GM12878 (cell line): ENCODE measurements at regions not wholly inside any gene's neighbourhood (a gene's known extent, or its start where the extent isn't known, plus 50 kb on each side); places are given as distances from the start of the nearest gene placed in this dataset.

Experiments used
- BHLHE40 ChIP-seq, 2 experiments: fragments of 450-650 bp in 1 of 2; IDR thresholded peaks; 2 replicates each; pipeline ENCODE4 v1.6.1; 2011 to 2017; ENCODE audit warnings: low read depth in 2 of 2, borderline replicate concordance in 1 of 2, improper control_type of control experiment in 1 of 2, low read length in 1 of 2, mild to moderate bottlenecking in 1 of 2
- CBX5 ChIP-seq: sonication (generic); IDR thresholded peaks from 2 replicates; pipeline ENCODE4 v1.6.1; 2016; ENCODE audit warnings: low read depth, moderate library complexity, mild to moderate bottlenecking, inconsistent platforms
- CHD1 ChIP-seq: IDR thresholded peaks from 2 replicates; pipeline ENCODE4 v1.6.1; 2012; ENCODE audit warnings: low read depth, low read length, improper control_type of control experiment
- CHD4 ChIP-seq: fragments of 200-600 bp; sonication (generic); IDR thresholded peaks from 2 replicates; pipeline ENCODE4 v1.6.1; 2016; ENCODE audit warnings: mild to moderate bottlenecking
- CREM ChIP-seq: IDR thresholded peaks from 2 replicates; pipeline ENCODE4 v1.6.1; 2014; ENCODE audit warnings: antibody characterized with exemption, low read depth
- ETV6 ChIP-seq, 2 experiments: fragments of 450-650 bp in 1 of 2; IDR thresholded peaks in 1 of 2; conservative IDR thresholded peaks in 1 of 2; 2 replicates each; pipeline ENCODE4 v1.6.1; 2014; ENCODE audit warnings: antibody characterized with exemption in 1 of 2, borderline replicate concordance in 1 of 2, low read depth in 1 of 2, mild to moderate bottlenecking in 1 of 2, moderate library complexity in 1 of 2
- FOS ChIP-seq: IDR thresholded peaks from 3 replicates; pipeline ENCODE4 v1.6.1; 2011; ENCODE audit warnings: borderline replicate concordance; ENCODE audit not compliant: insufficient read length; ENCODE audit errors: extremely low read depth
- HDAC2 ChIP-seq: fragments of 200-600 bp; sonication (generic); IDR thresholded peaks from 2 replicates; pipeline ENCODE4 v1.6.1; 2017
- HDGF ChIP-seq: fragments of 450-650 bp; IDR thresholded peaks from 2 replicates; pipeline ENCODE4 v1.6.1; 2016; ENCODE audit warnings: antibody characterized with exemption
- NFXL1 ChIP-seq: fragments of 450-650 bp; IDR thresholded peaks from 2 replicates; pipeline ENCODE4 v1.6.1; 2017; ENCODE audit warnings: antibody characterized with exemption, mild to moderate bottlenecking, borderline replicate concordance
- NR2F1 ChIP-seq: fragments of 450-650 bp; conservative IDR thresholded peaks from 2 replicates; pipeline ENCODE4 v1.6.1; 2017; ENCODE audit warnings: mild to moderate bottlenecking
- POLR2AphosphoS2 ChIP-seq: IDR thresholded peaks from 2 replicates; pipeline ENCODE4 v1.6.1; 2011; ENCODE audit warnings: low read depth, mild to moderate bottlenecking, low read length, improper control_type of control experiment, moderate library complexity
- RB1 ChIP-seq: fragments of 450-650 bp; formaldehyde crosslinking; IDR thresholded peaks from 2 replicates; pipeline ENCODE4 v1.6.1; 2017; ENCODE audit warnings: mild to moderate bottlenecking, borderline replicate concordance
- SMAD1 ChIP-seq: fragments of 450-650 bp; IDR thresholded peaks from 2 replicates; pipeline ENCODE4 v1.6.1; 2018; ENCODE audit warnings: mild to moderate bottlenecking, low read depth; ENCODE audit not compliant: partially characterized antibody
- SMARCA5 ChIP-seq: fragments of 450-650 bp; IDR thresholded peaks from 2 replicates; pipeline ENCODE4 v1.6.1; 2017; ENCODE audit warnings: mild to moderate bottlenecking
- SPI1 ChIP-seq: IDR thresholded peaks from 2 replicates; pipeline ENCODE4 v1.6.1; 2011; ENCODE audit warnings: low read depth, mild to moderate bottlenecking, low read length, moderate library complexity, borderline replicate concordance; ENCODE audit not compliant: insufficient read depth
- STAT1 ChIP-seq: fragments of 450-650 bp; conservative IDR thresholded peaks from 2 replicates; pipeline ENCODE4 v1.6.1; 2014; ENCODE audit warnings: antibody characterized with exemption, mild to moderate bottlenecking
- SUPT20H ChIP-seq: IDR thresholded peaks from 2 replicates; pipeline ENCODE4 v1.6.1; 2011; ENCODE audit warnings: low read depth, mild to moderate bottlenecking, low read length, moderate library complexity, borderline replicate concordance; ENCODE audit not compliant: control insufficient read depth
- YY1 ChIP-seq: IDR thresholded peaks from 2 replicates; pipeline ENCODE4 v1.6.1; 2011; ENCODE audit warnings: low read depth, mild to moderate bottlenecking, low read length
- ZNF207 ChIP-seq: fragments of 450-650 bp; IDR thresholded peaks from 2 replicates; pipeline ENCODE4 v1.6.1; 2014; ENCODE audit warnings: antibody characterized with exemption, mild to moderate bottlenecking, borderline replicate concordance
- ZSCAN29 ChIP-seq: fragments of 450-650 bp; IDR thresholded peaks from 2 replicates; pipeline ENCODE4 v1.6.1; 2017; ENCODE audit warnings: mild to moderate bottlenecking, moderate library complexity
- TF ChIP-seq, protein P1 (sequence below): fragments of 450-650 bp; IDR thresholded peaks from 2 replicates; pipeline ENCODE4 v1.6.1; 2017; ENCODE audit warnings: antibody characterized with exemption, mild to moderate bottlenecking, moderate library complexity
- TF ChIP-seq, protein P2 (sequence below): fragments of 450-650 bp; IDR thresholded peaks from 2 replicates; pipeline ENCODE4 v1.6.1; 2017; ENCODE audit warnings: mild to moderate bottlenecking
- TF ChIP-seq, protein P3 (sequence below): fragments of 450-650 bp; IDR thresholded peaks from 2 replicates; pipeline ENCODE4 v1.6.1; 2018; ENCODE audit warnings: mild to moderate bottlenecking, low read depth, moderate library complexity; ENCODE audit not compliant: partially characterized antibody

DNA sequence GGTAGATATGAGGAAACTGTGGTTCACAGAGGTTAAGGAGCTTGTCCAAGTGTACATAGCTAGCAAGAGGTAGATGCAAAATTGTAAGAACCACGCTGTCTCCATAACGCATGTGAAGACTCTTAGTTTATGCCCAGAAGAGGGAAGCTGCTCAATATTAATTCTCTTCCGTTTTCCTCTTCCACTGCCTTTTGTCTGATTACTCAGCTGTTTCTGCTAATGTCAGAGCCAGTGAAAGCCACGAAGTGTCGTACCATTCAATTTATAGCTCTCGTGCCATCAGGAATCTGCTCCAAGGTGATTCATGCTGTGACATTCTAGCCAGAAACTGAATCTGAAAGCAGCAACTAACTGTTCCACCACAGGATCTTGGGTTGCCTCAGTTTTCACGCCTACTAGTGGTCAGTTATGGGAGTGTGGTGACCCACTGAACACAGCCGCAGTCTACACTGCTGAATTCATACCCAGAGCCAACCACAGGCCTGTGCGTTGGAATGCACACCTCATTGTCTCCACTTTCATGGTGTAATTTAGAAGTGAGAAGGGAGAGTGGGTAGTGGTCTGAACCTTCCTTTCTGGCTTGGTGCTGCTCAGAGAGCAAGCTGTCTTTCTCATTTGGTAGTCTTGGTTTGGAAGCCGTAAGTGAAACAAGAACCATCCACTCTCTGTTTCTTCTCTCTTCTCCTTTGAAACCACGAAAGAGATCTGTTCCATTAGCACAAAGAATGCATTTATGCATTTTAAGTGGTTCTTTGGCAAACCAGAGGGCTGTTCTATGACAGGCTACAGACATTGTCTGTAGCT lies 74.2 kb upstream of the NAP1L1 start (continued):
- no peak for TF ChIP-seq FOS
- TF ChIP-seq HDAC2 = no peak
- peak; percentile 97 for TF ChIP-seq CBX5
- no peak for TF ChIP-seq SUPT20H
- peak; percentile 63; the same call in 1 of the 2 replicates for TF ChIP-seq HDGF
- peak; percentile 80 for TF ChIP-seq NR2F1
- TF ChIP-seq CREM = peak; percentile 90
- peak; percentile 76; the same call in 1 of the 2 replicates for TF ChIP-seq ZNF207
- peak in 1 of 2 experiments; percentile 92; a peak in 2 of 4 replicates for TF ChIP-seq ETV6 (conservative IDR thresholded peaks at IDR 0.05 in 1 of 2, IDR thresholded peaks at IDR 0.05 in 1 of 2; ENCODE audit: borderline replicate concordance in 1 of 2, low read depth in 1 of 2)
- TF ChIP-seq NFXL1 = no peak
- no peak for TF ChIP-seq CHD1
- peak; percentile 96 for TF ChIP-seq ZSCAN29
- TF ChIP-seq, protein P1, sequence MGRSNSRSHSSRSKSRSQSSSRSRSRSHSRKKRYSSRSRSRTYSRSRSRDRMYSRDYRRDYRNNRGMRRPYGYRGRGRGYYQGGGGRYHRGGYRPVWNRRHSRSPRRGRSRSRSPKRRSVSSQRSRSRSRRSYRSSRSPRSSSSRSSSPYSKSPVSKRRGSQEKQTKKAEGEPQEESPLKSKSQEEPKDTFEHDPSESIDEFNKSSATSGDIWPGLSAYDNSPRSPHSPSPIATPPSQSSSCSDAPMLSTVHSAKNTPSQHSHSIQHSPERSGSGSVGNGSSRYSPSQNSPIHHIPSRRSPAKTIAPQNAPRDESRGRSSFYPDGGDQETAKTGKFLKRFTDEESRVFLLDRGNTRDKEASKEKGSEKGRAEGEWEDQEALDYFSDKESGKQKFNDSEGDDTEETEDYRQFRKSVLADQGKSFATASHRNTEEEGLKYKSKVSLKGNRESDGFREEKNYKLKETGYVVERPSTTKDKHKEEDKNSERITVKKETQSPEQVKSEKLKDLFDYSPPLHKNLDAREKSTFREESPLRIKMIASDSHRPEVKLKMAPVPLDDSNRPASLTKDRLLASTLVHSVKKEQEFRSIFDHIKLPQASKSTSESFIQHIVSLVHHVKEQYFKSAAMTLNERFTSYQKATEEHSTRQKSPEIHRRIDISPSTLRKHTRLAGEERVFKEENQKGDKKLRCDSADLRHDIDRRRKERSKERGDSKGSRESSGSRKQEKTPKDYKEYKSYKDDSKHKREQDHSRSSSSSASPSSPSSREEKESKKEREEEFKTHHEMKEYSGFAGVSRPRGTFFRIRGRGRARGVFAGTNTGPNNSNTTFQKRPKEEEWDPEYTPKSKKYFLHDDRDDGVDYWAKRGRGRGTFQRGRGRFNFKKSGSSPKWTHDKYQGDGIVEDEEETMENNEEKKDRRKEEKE = no peak
- TF ChIP-seq RB1 = 0 out of 2 replicates have a peak, but pooled peaks have one; percentile 17
- TF ChIP-seq POLR2AphosphoS2 = no peak
- TF ChIP-seq CHD4 = no peak
- peak; percentile 30; the same call in 1 of the 2 replicates for TF ChIP-seq SPI1
- no peak for TF ChIP-seq SMAD1
- TF ChIP-seq SMARCA5 = 0 out of 2 replicates have a peak, but pooled peaks have one; percentile 47
- TF ChIP-seq, protein P2, sequence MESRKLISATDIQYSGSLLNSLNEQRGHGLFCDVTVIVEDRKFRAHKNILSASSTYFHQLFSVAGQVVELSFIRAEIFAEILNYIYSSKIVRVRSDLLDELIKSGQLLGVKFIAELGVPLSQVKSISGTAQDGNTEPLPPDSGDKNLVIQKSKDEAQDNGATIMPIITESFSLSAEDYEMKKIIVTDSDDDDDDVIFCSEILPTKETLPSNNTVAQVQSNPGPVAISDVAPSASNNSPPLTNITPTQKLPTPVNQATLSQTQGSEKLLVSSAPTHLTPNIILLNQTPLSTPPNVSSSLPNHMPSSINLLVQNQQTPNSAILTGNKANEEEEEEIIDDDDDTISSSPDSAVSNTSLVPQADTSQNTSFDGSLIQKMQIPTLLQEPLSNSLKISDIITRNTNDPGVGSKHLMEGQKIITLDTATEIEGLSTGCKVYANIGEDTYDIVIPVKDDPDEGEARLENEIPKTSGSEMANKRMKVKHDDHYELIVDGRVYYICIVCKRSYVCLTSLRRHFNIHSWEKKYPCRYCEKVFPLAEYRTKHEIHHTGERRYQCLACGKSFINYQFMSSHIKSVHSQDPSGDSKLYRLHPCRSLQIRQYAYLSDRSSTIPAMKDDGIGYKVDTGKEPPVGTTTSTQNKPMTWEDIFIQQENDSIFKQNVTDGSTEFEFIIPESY = no peak
- no peak for TF ChIP-seq STAT1
- TF ChIP-seq, protein P3, sequence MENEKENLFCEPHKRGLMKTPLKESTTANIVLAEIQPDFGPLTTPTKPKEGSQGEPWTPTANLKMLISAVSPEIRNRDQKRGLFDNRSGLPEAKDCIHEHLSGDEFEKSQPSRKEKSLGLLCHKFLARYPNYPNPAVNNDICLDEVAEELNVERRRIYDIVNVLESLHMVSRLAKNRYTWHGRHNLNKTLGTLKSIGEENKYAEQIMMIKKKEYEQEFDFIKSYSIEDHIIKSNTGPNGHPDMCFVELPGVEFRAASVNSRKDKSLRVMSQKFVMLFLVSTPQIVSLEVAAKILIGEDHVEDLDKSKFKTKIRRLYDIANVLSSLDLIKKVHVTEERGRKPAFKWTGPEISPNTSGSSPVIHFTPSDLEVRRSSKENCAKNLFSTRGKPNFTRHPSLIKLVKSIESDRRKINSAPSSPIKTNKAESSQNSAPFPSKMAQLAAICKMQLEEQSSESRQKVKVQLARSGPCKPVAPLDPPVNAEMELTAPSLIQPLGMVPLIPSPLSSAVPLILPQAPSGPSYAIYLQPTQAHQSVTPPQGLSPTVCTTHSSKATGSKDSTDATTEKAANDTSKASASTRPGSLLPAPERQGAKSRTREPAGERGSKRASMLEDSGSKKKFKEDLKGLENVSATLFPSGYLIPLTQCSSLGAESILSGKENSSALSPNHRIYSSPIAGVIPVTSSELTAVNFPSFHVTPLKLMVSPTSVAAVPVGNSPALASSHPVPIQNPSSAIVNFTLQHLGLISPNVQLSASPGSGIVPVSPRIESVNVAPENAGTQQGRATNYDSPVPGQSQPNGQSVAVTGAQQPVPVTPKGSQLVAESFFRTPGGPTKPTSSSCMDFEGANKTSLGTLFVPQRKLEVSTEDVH = no peak
- TF ChIP-seq YY1 = peak; percentile 76
- TF ChIP-seq BHLHE40 (IDR thresholded peaks at IDR 0.05; ENCODE audit: borderline replicate concordance in 1 of 2, low read depth in 2 of 2, low read length in 1 of 2) = peak; percentile 81 to 91
